ENCODE measurements at regions not wholly inside any gene's neighbourhood (a gene's known extent, or its start where the extent isn't known, plus 50 kb on each side); places are given as distances from the start of the nearest gene placed in this dataset.

- DNase-seq (ENCODE audit: low read depth in 3 of 3), result no peak
These were observed 72.3 kb downstream of the LINC00237 start for GRCh38 chr20:21033817-21034216.

GRCh38 chr20:21031666-21032065, 74.5 kb downstream of the LINC00237 start:
- DNase-seq (ENCODE audit: low read depth in 3 of 3), result no peak

GRCh38 chr20:21029341-21029740, 76.8 kb downstream of the LINC00237 start:
- no peak for DNase-seq (ENCODE audit: low read depth in 3 of 3)

GRCh38 chr20:21028921-21029320, 77.2 kb downstream of the LINC00237 start:
- DNase-seq (ENCODE audit: low read depth in 3 of 3), result no peak

GRCh38 chr20:21028436-21028835, 77.7 kb downstream of the LINC00237 start:
- no peak for DNase-seq (ENCODE audit: low read depth in 3 of 3)

- DNase-seq (ENCODE audit: low read depth in 3 of 3), result no peak
These were observed 78.6 kb downstream of the LINC00237 start for GRCh38 chr20:21027569-21027968.

- no peak for DNase-seq (ENCODE audit: low read depth in 3 of 3)
These were observed 79.2 kb downstream of the LINC00237 start for GRCh38 chr20:21026951-21027350.

GRCh38 chr20:21024420-21024819, 81.7 kb downstream of the LINC00237 start:
- no peak for DNase-seq (ENCODE audit: low read depth in 3 of 3)

- no peak for DNase-seq (ENCODE audit: low read depth in 3 of 3)
These were observed 83.2 kb downstream of the LINC00237 start for GRCh38 chr20:21022925-21023324.

GRCh38 chr20:21021472-21021790, 84.7 kb downstream of the LINC00237 start:
- DNase-seq (ENCODE audit: low read depth in 3 of 3), result no peak

- DNase-seq (ENCODE audit: low read depth in 3 of 3), result no peak
These were observed 85.3 kb downstream of the LINC00237 start for GRCh38 chr20:21020659-21021471.

- DNase-seq (ENCODE audit: low read depth in 3 of 3), result no peak
These were observed 86.1 kb downstream of the LINC00237 start for GRCh38 chr20:21019814-21020658.

GRCh38 chr20:21019468-21019813, 86.7 kb downstream of the LINC00237 start:
- no peak for DNase-seq (ENCODE audit: low read depth in 3 of 3)

GRCh38 chr20:21018576-21018975, 87.6 kb downstream of the LINC00237 start:
- DNase-seq (ENCODE audit: low read depth in 3 of 3), result no peak

- DNase-seq (ENCODE audit: low read depth in 3 of 3), result no peak
These were observed 88.6 kb downstream of the LINC00237 start for GRCh38 chr20:21017528-21018085.

- DNase-seq (ENCODE audit: low read depth in 3 of 3), result no peak
These were observed 89.4 kb downstream of the LINC00237 start for GRCh38 chr20:21016751-21017150.

GRCh38 chr20:21014528-21014927, 91.6 kb downstream of the LINC00237 start:
- no peak for DNase-seq (ENCODE audit: low read depth in 3 of 3)

GRCh38 chr20:21008951-21009350, 97.2 kb downstream of the LINC00237 start:
- DNase-seq (ENCODE audit: low read depth in 3 of 3), result no peak

- DNase-seq (ENCODE audit: low read depth in 3 of 3), result no peak
These were observed 99.5 kb downstream of the LINC00237 start for GRCh38 chr20:21006611-21007010.

GRCh38 chr20:21004386-21005076, 101.6 kb downstream of the LINC00237 start:
- no peak for DNase-seq (ENCODE audit: low read depth in 3 of 3)

GRCh38 chr20:21003902-21004301, 102.3 kb downstream of the LINC00237 start:
- no peak for DNase-seq (ENCODE audit: low read depth in 3 of 3)

- no peak for DNase-seq (ENCODE audit: low read depth in 3 of 3)
These were observed 103.7 kb downstream of the LINC00237 start for GRCh38 chr20:21002486-21002885.
